ENCODE measurements at regions not wholly inside any gene's neighbourhood (a gene's known extent, or its start where the extent isn't known, plus 50 kb on each side); places are given as distances from the start of the nearest gene placed in this dataset.

DNA sequence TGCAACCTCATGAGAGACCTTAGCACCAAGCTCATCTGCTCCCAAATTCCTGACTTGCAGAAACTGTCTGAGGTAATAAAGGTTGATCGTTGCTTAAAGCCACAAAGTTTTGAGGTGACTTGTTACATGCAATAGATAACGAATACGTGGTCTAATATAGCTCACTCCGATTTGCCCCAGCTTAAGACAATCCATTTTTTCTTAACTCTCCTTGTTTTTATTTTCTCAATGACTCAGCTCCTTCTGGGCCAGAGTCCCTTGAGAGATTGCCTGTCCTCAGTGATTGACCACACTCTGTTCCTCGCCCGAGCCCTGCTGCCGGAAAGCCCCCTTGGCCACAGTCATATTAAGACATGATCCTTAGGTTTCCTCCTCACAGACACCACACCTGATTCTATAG is 63.7 kb upstream of the FANCC start:
- DNase-seq (ENCODE audit: low read depth): no peak
- no peak overlapping the region for H3K4me3 ChIP-seq (ENCODE audit: low read length)

GRCh38 chr9:95379630-95380029 is 62.1 kb upstream of the FANCC start:
- TF ChIP-seq, protein P1, sequence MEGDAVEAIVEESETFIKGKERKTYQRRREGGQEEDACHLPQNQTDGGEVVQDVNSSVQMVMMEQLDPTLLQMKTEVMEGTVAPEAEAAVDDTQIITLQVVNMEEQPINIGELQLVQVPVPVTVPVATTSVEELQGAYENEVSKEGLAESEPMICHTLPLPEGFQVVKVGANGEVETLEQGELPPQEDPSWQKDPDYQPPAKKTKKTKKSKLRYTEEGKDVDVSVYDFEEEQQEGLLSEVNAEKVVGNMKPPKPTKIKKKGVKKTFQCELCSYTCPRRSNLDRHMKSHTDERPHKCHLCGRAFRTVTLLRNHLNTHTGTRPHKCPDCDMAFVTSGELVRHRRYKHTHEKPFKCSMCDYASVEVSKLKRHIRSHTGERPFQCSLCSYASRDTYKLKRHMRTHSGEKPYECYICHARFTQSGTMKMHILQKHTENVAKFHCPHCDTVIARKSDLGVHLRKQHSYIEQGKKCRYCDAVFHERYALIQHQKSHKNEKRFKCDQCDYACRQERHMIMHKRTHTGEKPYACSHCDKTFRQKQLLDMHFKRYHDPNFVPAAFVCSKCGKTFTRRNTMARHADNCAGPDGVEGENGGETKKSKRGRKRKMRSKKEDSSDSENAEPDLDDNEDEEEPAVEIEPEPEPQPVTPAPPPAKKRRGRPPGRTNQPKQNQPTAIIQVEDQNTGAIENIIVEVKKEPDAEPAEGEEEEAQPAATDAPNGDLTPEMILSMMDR (conservative IDR thresholded peaks at IDR 0.05; ENCODE audit: low read depth, low read length): no peak
- DNase-seq (ENCODE audit: low read depth): no peak
- H3K4me3 ChIP-seq (ENCODE audit: low read length): no peak overlapping the region

More for the DNA sequence above, 63.7 kb upstream of the FANCC start:
- TF ChIP-seq, protein P1 (conservative IDR thresholded peaks at IDR 0.05; ENCODE audit: low read depth, low read length): no peak

- no peak for DNase-seq (ENCODE audit: low read depth)
- TF ChIP-seq, protein P1 (conservative IDR thresholded peaks at IDR 0.05; ENCODE audit: low read depth, low read length): no peak
- no peak overlapping the region for H3K4me3 ChIP-seq (ENCODE audit: low read length)
Observed at GRCh38 chr9:95373782-95374487, 56.4 kb upstream of the FANCC start.

DNA sequence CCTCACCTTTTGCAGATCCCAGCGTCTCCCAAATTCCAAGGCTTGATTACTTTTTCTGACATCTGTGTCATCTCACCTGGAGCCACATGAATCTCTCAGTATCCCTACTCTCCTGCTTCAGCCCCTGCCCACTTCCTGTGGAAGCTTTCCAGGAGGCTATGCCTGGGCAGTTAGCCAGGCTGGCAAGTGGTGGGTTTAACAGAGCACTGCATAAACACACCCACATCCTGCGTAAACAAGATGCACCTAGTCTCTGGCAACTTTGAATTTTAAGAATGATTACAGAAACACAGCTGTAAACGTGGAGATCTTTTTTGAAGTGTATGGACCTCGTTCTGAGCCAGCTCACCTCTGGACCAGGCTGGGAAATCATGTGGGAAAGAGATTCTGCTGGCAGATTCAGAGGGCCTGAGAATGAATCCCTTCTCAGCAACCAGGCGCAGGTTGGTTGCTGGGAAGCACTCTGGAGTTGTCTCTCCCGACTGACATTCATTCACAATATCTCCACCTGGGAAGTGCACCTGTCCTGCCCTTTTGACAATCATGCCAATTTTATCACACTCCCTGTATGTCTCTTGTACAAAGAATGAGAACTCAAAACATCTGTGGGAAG is 55.7 kb upstream of the FANCC start:
- TF ChIP-seq, protein P1 (conservative IDR thresholded peaks at IDR 0.05; ENCODE audit: low read depth, low read length): no peak
- H3K4me3 ChIP-seq (ENCODE audit: low read length): no peak overlapping the region
- no peak for DNase-seq (ENCODE audit: low read depth)

- TF ChIP-seq, protein P1 (conservative IDR thresholded peaks at IDR 0.05; ENCODE audit: low read depth, low read length): no peak
- no peak for DNase-seq (ENCODE audit: low read depth)
- no peak overlapping the region for H3K4me3 ChIP-seq (ENCODE audit: low read length)
Observed at GRCh38 chr9:95370064-95370463, 52.6 kb upstream of the FANCC start.

DNA sequence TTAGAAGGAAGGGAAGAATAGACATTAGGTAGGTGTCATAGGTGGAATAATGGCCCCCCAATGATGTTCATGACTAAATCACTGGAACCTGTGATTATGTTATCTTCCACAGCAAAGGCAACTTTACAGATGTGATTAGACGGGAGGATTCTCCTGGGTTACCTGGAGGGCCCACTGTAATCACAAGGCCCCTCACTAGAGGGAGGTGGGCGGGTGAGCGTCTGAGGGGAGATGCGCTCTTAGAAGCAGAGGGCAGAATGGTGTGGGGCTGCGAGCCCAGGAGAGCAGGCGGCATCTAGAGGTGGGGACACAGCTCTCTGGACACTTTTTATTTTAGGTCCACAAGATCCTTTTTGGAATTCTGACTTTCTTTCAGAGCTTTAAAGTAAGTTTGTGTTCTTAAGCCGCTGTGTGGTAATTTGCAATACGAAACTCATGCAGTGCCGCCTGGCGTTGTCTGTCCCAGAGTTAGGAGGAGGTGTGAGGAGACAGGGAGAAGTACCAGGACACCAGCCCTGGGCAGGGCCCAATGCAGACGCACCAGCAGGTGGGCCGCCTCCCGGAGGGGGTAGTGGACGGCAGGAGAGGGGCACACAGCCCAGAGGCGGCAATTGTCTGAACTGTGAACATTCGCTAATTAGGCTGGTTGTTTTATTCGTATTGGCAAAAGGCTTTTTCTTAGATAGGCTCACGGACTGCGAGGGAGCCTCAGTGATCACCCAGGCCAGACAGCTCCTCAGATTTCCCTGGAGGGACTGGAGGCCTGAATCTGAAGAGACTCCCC is 51.1 kb upstream of the FANCC start:
- no peak for DNase-seq (ENCODE audit: low read depth)
- H3K4me3 ChIP-seq (ENCODE audit: low read length): no peak overlapping the region
- TF ChIP-seq, protein P1 (conservative IDR thresholded peaks at IDR 0.05; ENCODE audit: low read depth, low read length): no peak

All from retinal pigment epithelial cell (primary cell).